ENCODE measurements at regions not wholly inside any gene's neighbourhood (a gene's known extent, or its start where the extent isn't known, plus 50 kb on each side); places are given as distances from the start of the nearest gene placed in this dataset.

GRCh38 chr5:142492781-142493281 is 168.0 kb upstream of the SPRY4 start:
- TF ChIP-seq CTCF (IDR thresholded peaks at IDR 0.05) = no peak
- Mint-ChIP-seq H3K27ac (ENCODE audit: unreplicated experiment) (peak overlapping the region; percentile 43), H3K9me3 (ENCODE audit: low read depth) (no peaks in the 10 kb centered on the region), H3K36me3 (ENCODE audit: low read depth) (no peaks in the 10 kb centered on the region), H3K4me1 (ENCODE audit: low read depth) (peaks cover 32% of the 10 kb centered on the region), H3K27me3 (ENCODE audit: low read depth) (no peaks in the 10 kb centered on the region), H3K4me3 (ENCODE audit: unreplicated experiment) (peak overlapping the region; percentile 24)
- DNase-seq (ENCODE audit: low spot score) = no peak

- no peaks in the 10 kb centered on the region for H3K27me3 Mint-ChIP-seq (ENCODE audit: low read depth)
- TF ChIP-seq CTCF (IDR thresholded peaks at IDR 0.05) = no peak
- H3K9me3 Mint-ChIP-seq (ENCODE audit: low read depth) = no peaks in the 10 kb centered on the region
- no peaks in the 10 kb centered on the region for H3K36me3 Mint-ChIP-seq (ENCODE audit: low read depth)
- H3K4me1 Mint-ChIP-seq (ENCODE audit: low read depth) = peaks cover 30% of the 10 kb centered on the region
- H3K4me3 Mint-ChIP-seq (ENCODE audit: unreplicated experiment) = no peak overlapping the region
- no peak overlapping the region for H3K27ac Mint-ChIP-seq (ENCODE audit: unreplicated experiment)
- no peak for DNase-seq (ENCODE audit: low spot score)
These were observed 166.9 kb upstream of the SPRY4 start for GRCh38 chr5:142491679-142492078.

GRCh38 chr5:142491270-142491669 is 166.4 kb upstream of the SPRY4 start:
- H3K27ac Mint-ChIP-seq (ENCODE audit: unreplicated experiment) = no peak overlapping the region
- no peaks in the 10 kb centered on the region for H3K36me3 Mint-ChIP-seq (ENCODE audit: low read depth)
- no peaks in the 10 kb centered on the region for H3K27me3 Mint-ChIP-seq (ENCODE audit: low read depth)
- TF ChIP-seq CTCF (IDR thresholded peaks at IDR 0.05) = no peak
- H3K9me3 Mint-ChIP-seq (ENCODE audit: low read depth) = no peaks in the 10 kb centered on the region
- H3K4me1 Mint-ChIP-seq (ENCODE audit: low read depth) = peaks cover 31% of the 10 kb centered on the region
- H3K4me3 Mint-ChIP-seq (ENCODE audit: unreplicated experiment) = no peak overlapping the region
- no peak for DNase-seq (ENCODE audit: low spot score)

GRCh38 chr5:142486581-142486980 is 161.8 kb upstream of the SPRY4 start:
- Mint-ChIP-seq H3K9me3 (ENCODE audit: low read depth) (peaks cover 6% of the 10 kb centered on the region), H3K36me3 (ENCODE audit: low read depth) (peaks cover 4% of the 10 kb centered on the region), H3K4me3 (ENCODE audit: unreplicated experiment) (no peak overlapping the region), H3K27ac (ENCODE audit: unreplicated experiment) (no peak overlapping the region), H3K27me3 (ENCODE audit: low read depth) (no peaks in the 10 kb centered on the region), H3K4me1 (ENCODE audit: low read depth) (peaks cover 13% of the 10 kb centered on the region)
- no peak for TF ChIP-seq CTCF (IDR thresholded peaks at IDR 0.05)
- DNase-seq (ENCODE audit: low spot score) = no peak

GRCh38 chr5:142486020-142486419 is 161.2 kb upstream of the SPRY4 start:
- TF ChIP-seq CTCF (IDR thresholded peaks at IDR 0.05) = no peak
- H3K27me3 Mint-ChIP-seq (ENCODE audit: low read depth) = no peaks in the 10 kb centered on the region
- DNase-seq (ENCODE audit: low spot score) = no peak
- H3K9me3 Mint-ChIP-seq (ENCODE audit: low read depth) = peaks cover 6% of the 10 kb centered on the region
- peaks cover 4% of the 10 kb centered on the region for H3K36me3 Mint-ChIP-seq (ENCODE audit: low read depth)
- no peak overlapping the region for H3K4me3 Mint-ChIP-seq (ENCODE audit: unreplicated experiment)
- H3K4me1 Mint-ChIP-seq (ENCODE audit: low read depth) = peaks cover 13% of the 10 kb centered on the region
- H3K27ac Mint-ChIP-seq (ENCODE audit: unreplicated experiment) = no peak overlapping the region

All from chondrocyte (in vitro differentiated cells).